ENCODE measurements at regions not wholly inside any gene's neighbourhood (a gene's known extent, or its start where the extent isn't known, plus 50 kb on each side); places are given as distances from the start of the nearest gene placed in this dataset.

GRCh38 chr5:152314196-152314829 lies 90.8 kb downstream of the NMUR2 start:
- TF ChIP-seq SIN3A (IDR thresholded peaks at IDR 0.05; ENCODE audit: borderline replicate concordance, insufficient read depth, low read depth, low read length) = no peak
- no peak for TF ChIP-seq CTCF (IDR thresholded peaks at IDR 0.05)
- no peak for TF ChIP-seq POLR2AphosphoS5 (IDR thresholded peaks at IDR 0.05; ENCODE audit: low read depth, low read length)
- TF ChIP-seq REST (IDR thresholded peaks at IDR 0.05; ENCODE audit: insufficient read depth in 1 of 2, low read depth in 2 of 2, low read length in 1 of 2) = no peak
